ENCODE measurements at regions not wholly inside any gene's neighbourhood (a gene's known extent, or its start where the extent isn't known, plus 50 kb on each side); places are given as distances from the start of the nearest gene placed in this dataset.

DNA sequence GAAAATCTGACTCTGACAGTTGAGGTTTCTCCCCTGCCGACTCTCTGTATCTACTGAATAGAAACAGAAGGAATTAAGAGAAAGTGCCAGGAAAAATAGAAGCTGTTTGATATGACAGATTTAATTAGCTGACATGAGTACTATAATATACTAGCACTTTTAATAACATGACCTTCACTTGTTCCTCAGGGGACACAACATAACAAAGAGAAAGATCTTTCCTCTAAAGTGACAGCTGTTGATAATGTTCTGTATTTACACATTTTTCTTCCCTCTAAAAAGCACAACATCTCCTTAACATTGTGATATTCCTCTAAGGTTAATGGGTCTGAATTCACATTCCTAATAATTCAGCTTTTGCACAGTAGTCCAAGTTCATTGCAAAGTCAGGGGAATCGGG, 1136.0 kb downstream of the PCDH17 start (continued):
- TF ChIP-seq CTCF (IDR thresholded peaks at IDR 0.05; ENCODE audit: low read depth, low read length, missing input control): no peak
- no peak for TF ChIP-seq RXRA (IDR thresholded peaks at IDR 0.05)
- TF ChIP-seq, protein P1, sequence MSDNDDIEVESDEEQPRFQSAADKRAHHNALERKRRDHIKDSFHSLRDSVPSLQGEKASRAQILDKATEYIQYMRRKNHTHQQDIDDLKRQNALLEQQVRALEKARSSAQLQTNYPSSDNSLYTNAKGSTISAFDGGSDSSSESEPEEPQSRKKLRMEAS (IDR thresholded peaks at IDR 0.05): no peak
- no peak for TF ChIP-seq JUND (IDR thresholded peaks at IDR 0.05)

- no peaks in the 10 kb centered on the region for H3K36me3 ChIP-seq (ENCODE audit: control insufficient read depth in 4 of 4, insufficient read depth in 3 of 4, low read depth in 1 of 4, low read length in 3 of 4)
- H3K9me3 ChIP-seq (ENCODE audit: control insufficient read depth in 4 of 4, low read length in 3 of 4): no peaks in the 10 kb centered on the region
- no peaks in the 10 kb centered on the region for H3K27me3 ChIP-seq (ENCODE audit: control insufficient read depth in 4 of 4, insufficient read depth in 4 of 4, low read length in 3 of 4)
- H3K4me1 ChIP-seq (ENCODE audit: control insufficient read depth in 4 of 4, insufficient read depth in 4 of 4, low read length in 3 of 4): no peaks in the 10 kb centered on the region
- WGBS: 92% methylated on average over 25 of the region's 25 CpGs
- no peak for DNase-seq (ENCODE audit: low spot score)
- TF ChIP-seq REST (IDR thresholded peaks at IDR 0.05) (no peak), CTCF (IDR thresholded peaks at IDR 0.05; ENCODE audit: low read depth, low read length, missing input control) (no peak), FOXA2 (IDR thresholded peaks at IDR 0.05) (no peak), GABPA (IDR thresholded peaks at IDR 0.05 in 1 of 2, conservative IDR thresholded peaks at IDR 0.05 in 1 of 2) (no peak), ZBTB33 (IDR thresholded peaks at IDR 0.05) (no peak), EGR1 (IDR thresholded peaks at IDR 0.05; ENCODE audit: low read depth in 2 of 2) (no peak), SP1 (IDR thresholded peaks at IDR 0.05) (no peak), TAF1 (conservative IDR thresholded peaks at IDR 0.05) (no peak), RXRA (IDR thresholded peaks at IDR 0.05) (no peak), NR2F2 (IDR thresholded peaks at IDR 0.05) (no peak), JUND (IDR thresholded peaks at IDR 0.05) (no peak), HNF4A (conservative IDR thresholded peaks at IDR 0.05) (no peak), YY1 (IDR thresholded peaks at IDR 0.05) (no peak), FOXA1 (IDR thresholded peaks at IDR 0.05) (no peak), RAD21 (IDR thresholded peaks at IDR 0.05) (no peak), HNF4G (IDR thresholded peaks at IDR 0.05) (no peak)
- TF ChIP-seq, protein P1 (IDR thresholded peaks at IDR 0.05): no peak
- TF ChIP-seq, protein P2, sequence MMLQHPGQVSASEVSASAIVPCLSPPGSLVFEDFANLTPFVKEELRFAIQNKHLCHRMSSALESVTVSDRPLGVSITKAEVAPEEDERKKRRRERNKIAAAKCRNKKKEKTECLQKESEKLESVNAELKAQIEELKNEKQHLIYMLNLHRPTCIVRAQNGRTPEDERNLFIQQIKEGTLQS (IDR thresholded peaks at IDR 0.05): no peak
- H3K4me3 ChIP-seq (ENCODE audit: low read depth in 1 of 3, low read length in 3 of 3): no peak overlapping the region
- no peak overlapping the region for H3K9ac ChIP-seq (ENCODE audit: low read depth in 1 of 2, low read length in 2 of 2)
- no peak overlapping the region for H3K27ac ChIP-seq (ENCODE audit: low read depth in 1 of 2, low read length in 2 of 2)
These were observed 1141.8 kb downstream of the PCDH17 start for GRCh38 chr13:58773280-58773859.
